ENCODE measurements at regions not wholly inside any gene's neighbourhood (a gene's known extent, or its start where the extent isn't known, plus 50 kb on each side); places are given as distances from the start of the nearest gene placed in this dataset.

GRCh38 chr7:25399000-25399750 lies 170.9 kb upstream of the NPVF start:
- TF ChIP-seq CTCF (IDR thresholded peaks at IDR 0.05), result no peak
- no peak for TF ChIP-seq POLR2A (IDR thresholded peaks at IDR 0.05)
